ENCODE measurements at regions not wholly inside any gene's neighbourhood (a gene's known extent, or its start where the extent isn't known, plus 50 kb on each side); places are given as distances from the start of the nearest gene placed in this dataset.

DNA sequence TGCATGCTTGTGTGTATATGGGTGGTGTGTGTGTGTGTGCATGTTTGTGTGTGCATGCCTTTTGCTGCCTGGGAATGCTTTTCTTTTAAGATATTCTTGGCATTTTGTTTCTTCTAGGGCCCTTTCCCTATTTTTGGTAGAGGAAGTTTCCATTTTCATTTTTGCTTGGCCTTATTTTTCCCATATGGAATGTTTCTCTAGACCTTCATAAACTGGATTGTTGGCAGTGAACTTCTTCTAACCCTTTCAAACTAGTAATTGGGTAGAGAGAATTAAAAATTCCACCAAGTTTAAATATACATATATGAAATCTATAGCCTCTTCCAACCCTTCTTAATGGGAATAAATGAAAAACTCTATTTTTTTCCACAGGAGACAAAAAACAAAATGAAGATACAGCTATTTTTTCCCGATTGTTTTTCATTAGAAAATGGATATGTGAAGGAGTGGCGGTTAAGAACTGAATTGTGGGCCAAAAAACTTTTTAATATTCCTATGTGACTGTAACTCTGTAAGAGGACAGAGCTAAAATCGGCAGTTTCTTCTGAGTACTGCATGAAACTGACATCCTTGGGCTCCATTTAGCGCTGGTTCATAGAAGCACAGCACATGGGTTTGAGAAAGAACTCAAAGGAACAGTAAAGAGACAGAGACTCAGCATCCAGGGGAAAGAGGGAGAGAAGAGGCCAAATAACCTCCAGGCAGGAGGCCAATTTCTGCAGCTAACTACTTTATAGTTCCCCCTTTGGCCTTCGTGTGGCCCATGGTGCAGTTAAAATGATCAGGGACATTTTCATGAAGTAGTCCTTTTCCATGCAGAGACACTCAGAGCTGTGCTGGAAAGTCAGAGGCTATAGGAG is 102.1 kb downstream of the TMEM170B start:
- H2AFZ ChIP-seq: no peak overlapping the region
- no peak overlapping the region for H3K4me3 ChIP-seq (ENCODE audit: low read depth, low read length)
- no peaks in the 10 kb centered on the region for H3K79me2 ChIP-seq
- no peaks in the 10 kb centered on the region for H3K9me3 ChIP-seq (ENCODE audit: control insufficient read depth, low read length)
- H3K27me3 ChIP-seq (ENCODE audit: control insufficient read depth, insufficient read depth, low read length): no peaks in the 10 kb centered on the region
- no peaks in the 10 kb centered on the region for H3K4me1 ChIP-seq
- TF ChIP-seq, protein P1, sequence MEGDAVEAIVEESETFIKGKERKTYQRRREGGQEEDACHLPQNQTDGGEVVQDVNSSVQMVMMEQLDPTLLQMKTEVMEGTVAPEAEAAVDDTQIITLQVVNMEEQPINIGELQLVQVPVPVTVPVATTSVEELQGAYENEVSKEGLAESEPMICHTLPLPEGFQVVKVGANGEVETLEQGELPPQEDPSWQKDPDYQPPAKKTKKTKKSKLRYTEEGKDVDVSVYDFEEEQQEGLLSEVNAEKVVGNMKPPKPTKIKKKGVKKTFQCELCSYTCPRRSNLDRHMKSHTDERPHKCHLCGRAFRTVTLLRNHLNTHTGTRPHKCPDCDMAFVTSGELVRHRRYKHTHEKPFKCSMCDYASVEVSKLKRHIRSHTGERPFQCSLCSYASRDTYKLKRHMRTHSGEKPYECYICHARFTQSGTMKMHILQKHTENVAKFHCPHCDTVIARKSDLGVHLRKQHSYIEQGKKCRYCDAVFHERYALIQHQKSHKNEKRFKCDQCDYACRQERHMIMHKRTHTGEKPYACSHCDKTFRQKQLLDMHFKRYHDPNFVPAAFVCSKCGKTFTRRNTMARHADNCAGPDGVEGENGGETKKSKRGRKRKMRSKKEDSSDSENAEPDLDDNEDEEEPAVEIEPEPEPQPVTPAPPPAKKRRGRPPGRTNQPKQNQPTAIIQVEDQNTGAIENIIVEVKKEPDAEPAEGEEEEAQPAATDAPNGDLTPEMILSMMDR (IDR thresholded peaks at IDR 0.05): no peak
- H3K9ac ChIP-seq: no peak overlapping the region
- H3K27ac ChIP-seq: no peak overlapping the region
- H3K36me3 ChIP-seq (ENCODE audit: control insufficient read depth, insufficient read depth, low read length): no peaks in the 10 kb centered on the region
- H3K4me2 ChIP-seq (ENCODE audit: low read length): no peak overlapping the region

DNA sequence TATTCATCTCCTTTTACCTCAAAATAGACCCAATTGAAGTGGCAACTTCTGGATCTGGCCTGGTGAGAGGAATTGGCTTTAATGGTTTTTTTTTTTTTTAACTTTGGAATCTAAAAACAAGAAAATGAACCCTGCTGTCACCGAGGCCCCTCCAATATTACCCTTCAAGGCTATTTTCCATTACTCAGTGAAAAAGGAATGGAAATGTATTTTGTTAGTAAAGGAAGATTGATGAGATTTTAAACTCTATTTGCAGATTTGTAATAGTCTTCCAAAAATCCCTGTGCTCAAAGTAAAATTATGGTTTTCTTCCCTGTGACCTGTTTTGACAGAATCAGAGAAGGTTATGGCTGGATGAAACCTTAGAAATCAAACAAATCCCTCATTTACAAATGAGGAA is 102.9 kb downstream of the TMEM170B start:
- Histone ChIP-seq H3K36me3 (ENCODE audit: control insufficient read depth, insufficient read depth, low read length) (no peaks in the 10 kb centered on the region), H3K9ac (no peak overlapping the region), H3K9me3 (ENCODE audit: control insufficient read depth, low read length) (no peaks in the 10 kb centered on the region), H3K4me2 (ENCODE audit: low read length) (no peak overlapping the region), H3K79me2 (no peaks in the 10 kb centered on the region), H3K4me3 (ENCODE audit: low read depth, low read length) (no peak overlapping the region), H3K27ac (no peak overlapping the region), H2AFZ (no peak overlapping the region), H3K4me1 (no peaks in the 10 kb centered on the region), H3K27me3 (ENCODE audit: control insufficient read depth, insufficient read depth, low read length) (no peaks in the 10 kb centered on the region)
- TF ChIP-seq, protein P1 (IDR thresholded peaks at IDR 0.05): no peak

GRCh38 chr6:11644071-11644470 is 106.5 kb downstream of the TMEM170B start:
- no peaks in the 10 kb centered on the region for H3K27me3 ChIP-seq (ENCODE audit: control insufficient read depth, insufficient read depth, low read length)

DNA sequence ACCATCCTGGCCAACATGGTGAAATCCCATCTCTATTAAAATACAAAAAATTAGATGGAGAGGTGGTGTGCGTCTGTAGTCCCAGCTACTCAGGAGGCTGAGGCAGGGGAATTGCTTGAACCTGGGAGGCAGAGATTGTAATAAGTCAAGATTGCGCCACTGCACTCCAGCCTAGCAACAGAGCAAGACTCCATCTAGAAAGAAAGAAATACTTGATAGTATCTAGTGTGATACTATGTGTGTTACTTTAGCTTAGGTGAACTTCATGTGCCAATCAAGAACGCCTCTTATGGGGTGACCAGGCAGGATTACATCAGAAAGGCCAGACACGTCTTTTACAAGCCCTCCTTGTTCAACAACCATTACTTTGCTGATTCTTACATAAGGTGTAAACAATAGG is 107.1 kb downstream of the TMEM170B start:
- H3K4me3 ChIP-seq (ENCODE audit: low read depth, low read length): no peak overlapping the region
- no peak overlapping the region for H3K27ac ChIP-seq
- H3K4me2 ChIP-seq (ENCODE audit: low read length): no peak overlapping the region
- H2AFZ ChIP-seq: no peak overlapping the region
- H3K79me2 ChIP-seq: no peaks in the 10 kb centered on the region
- TF ChIP-seq, protein P1 (IDR thresholded peaks at IDR 0.05): no peak
- H3K4me1 ChIP-seq: no peaks in the 10 kb centered on the region
- no peaks in the 10 kb centered on the region for H3K36me3 ChIP-seq (ENCODE audit: control insufficient read depth, insufficient read depth, low read length)
- no peaks in the 10 kb centered on the region for H3K9me3 ChIP-seq (ENCODE audit: control insufficient read depth, low read length)
- no peak overlapping the region for H3K9ac ChIP-seq
- no peaks in the 10 kb centered on the region for H3K27me3 ChIP-seq (ENCODE audit: control insufficient read depth, insufficient read depth, low read length)

More at GRCh38 chr6:11644071-11644470, 106.5 kb downstream of the TMEM170B start:
- Histone ChIP-seq H3K4me1 (no peaks in the 10 kb centered on the region), H3K4me3 (ENCODE audit: low read depth, low read length) (no peak overlapping the region), H3K4me2 (ENCODE audit: low read length) (no peak overlapping the region), H3K27ac (no peak overlapping the region), H3K79me2 (no peaks in the 10 kb centered on the region), H3K36me3 (ENCODE audit: control insufficient read depth, insufficient read depth, low read length) (no peaks in the 10 kb centered on the region), H2AFZ (no peak overlapping the region), H3K9me3 (ENCODE audit: control insufficient read depth, low read length) (no peaks in the 10 kb centered on the region), H3K9ac (no peak overlapping the region)
- TF ChIP-seq, protein P1 (IDR thresholded peaks at IDR 0.05): no peak

- no peaks in the 10 kb centered on the region for H3K9me3 ChIP-seq (ENCODE audit: control insufficient read depth, low read length)
- no peaks in the 10 kb centered on the region for H3K4me1 ChIP-seq
- H3K4me3 ChIP-seq (ENCODE audit: low read depth, low read length): no peak overlapping the region
- H3K9ac ChIP-seq: no peak overlapping the region
- no peak overlapping the region for H2AFZ ChIP-seq
- TF ChIP-seq, protein P1 (IDR thresholded peaks at IDR 0.05): no peak
- H3K79me2 ChIP-seq: no peaks in the 10 kb centered on the region
- H3K4me2 ChIP-seq (ENCODE audit: low read length): no peak overlapping the region
- no peaks in the 10 kb centered on the region for H3K36me3 ChIP-seq (ENCODE audit: control insufficient read depth, insufficient read depth, low read length)
- H3K27me3 ChIP-seq (ENCODE audit: control insufficient read depth, insufficient read depth, low read length): no peaks in the 10 kb centered on the region
- H3K27ac ChIP-seq: no peak overlapping the region
Observed at GRCh38 chr6:11645016-11645415, 107.5 kb downstream of the TMEM170B start.

Measured in parathyroid adenoma (tissue), 2 donors.